Gastrocnemius medialis (tissue), 4 donors: ENCODE measurements at regions not wholly inside any gene's neighbourhood (a gene's known extent, or its start where the extent isn't known, plus 50 kb on each side); places are given as distances from the start of the nearest gene placed in this dataset.

Source experiments
- ATAC-seq, 2 donors: fragments of 150-250 bp; one replicate each; pipeline ENCODE4 v1.9.1; 2016
- DNase-seq, 2 donors: peaks; one replicate each; pipeline ENCODE4 v3.0.0-alpha.2; 2019
- H3K27ac ChIP-seq, 4 donors: fragments of 200-600 bp; sonication (generic); 1 replicate in 1 of 4; 2 replicates in 3 of 4; pipeline ENCODE4 v1.5.1; 2016 to 2018; ENCODE audit warnings: mild to moderate bottlenecking in 2 of 4, moderate library complexity in 1 of 4
- H3K27me3 ChIP-seq, 3 donors: fragments of 200-600 bp; sonication (generic) in 2 of 3; 1 replicate in 1 of 3; 2 replicates in 2 of 3; pipeline versions ENCODE4 v1.5.1 to v1.6.0; 2016 to 2019; ENCODE audit warnings: mild to moderate bottlenecking in 1 of 3, moderate library complexity in 1 of 3
- H3K36me3 ChIP-seq, 2 donors: fragments of 200-600 bp; sonication (generic) in 1 of 2; one replicate each; pipeline ENCODE4 v1.5.1; 2017 to 2018
- H3K4me1 ChIP-seq, 2 donors: fragments of 200-600 bp; sonication (generic) in 1 of 2; one replicate each; pipeline ENCODE4 v1.5.1; 2016 to 2017; ENCODE audit warnings: mild to moderate bottlenecking in 2 of 2
- H3K4me3 ChIP-seq, 4 donors: fragments of 200-600 bp; sonication (generic) in 3 of 4; 1 replicate in 1 of 4; 2 replicates in 3 of 4; pipeline ENCODE4 v1.5.1; 2016 to 2019; ENCODE audit warnings: mild to moderate bottlenecking in 2 of 4
- H3K9me3 ChIP-seq, 3 donors: fragments of 200-600 bp; sonication (generic) in 2 of 3; 1 replicate in 1 of 3; 2 replicates in 2 of 3; pipeline ENCODE4 v1.5.1; 2016 to 2019
- CTCF ChIP-seq, 5 experiments: fragments of 450-650 bp in 3 of 5; fragments of 200-600 bp in 2 of 5; sonication (generic) in 2 of 5; IDR thresholded peaks in 4 of 5; conservative IDR thresholded peaks in 1 of 5; 1 replicate in 4 of 5; 2 replicates in 1 of 5; pipeline ENCODE4 v1.5.1; 2016 to 2019; ENCODE audit warnings: antibody characterized with exemption in 5 of 5, mild to moderate bottlenecking in 3 of 5, moderate library complexity in 3 of 5
- POLR2A ChIP-seq, 2 donors: fragments of 450-650 bp; IDR thresholded peaks; one replicate each; pipeline ENCODE4 v1.6.1; 2017; ENCODE audit warnings: antibody characterized with exemption in 2 of 2, mild to moderate bottlenecking in 2 of 2, moderate library complexity in 2 of 2
- in situ Hi-C, 4 donors: fragments of 200-750 bp; cut with MboI; loops; one replicate each; pipeline versions ENCODE4 v1.15.0 to v1.8.0; 2017; ENCODE audit warnings: low sequenced_read_pairs in 4 of 4
- intact Hi-C: fragments of 100-400 bp; cut with DNase I; formaldehyde crosslinking; loops from one replicate; pipeline ENCODE4 v1.15.1; 2023; ENCODE audit warnings: low total_unique reads

- H3K27ac ChIP-seq = no peak overlapping the region
- in situ Hi-C loops = no loop called here
- H3K4me1 ChIP-seq = no peaks in the 10 kb centered on the region
- no peak overlapping the region for H3K4me3 ChIP-seq
- no peaks in the 10 kb centered on the region for H3K9me3 ChIP-seq
- no peaks in the 10 kb centered on the region for H3K27me3 ChIP-seq
- H3K36me3 ChIP-seq = no peaks in the 10 kb centered on the region
- DNase-seq (no peak), ATAC-seq (no peak)
- intact Hi-C loops = no loop called here
- no peak for TF ChIP-seq CTCF (IDR thresholded peaks at IDR 0.05 in 4 of 5, conservative IDR thresholded peaks at IDR 0.05 in 1 of 5)
- no peak for TF ChIP-seq POLR2A (IDR thresholded peaks at IDR 0.05)
Observed at GRCh38 chr2:133624551-133624950, 56.3 kb upstream of the NCKAP5 start.

- ATAC-seq = no peak
Observed at GRCh38 chr2:133627741-133628140, 59.5 kb upstream of the NCKAP5 start.

DNA sequence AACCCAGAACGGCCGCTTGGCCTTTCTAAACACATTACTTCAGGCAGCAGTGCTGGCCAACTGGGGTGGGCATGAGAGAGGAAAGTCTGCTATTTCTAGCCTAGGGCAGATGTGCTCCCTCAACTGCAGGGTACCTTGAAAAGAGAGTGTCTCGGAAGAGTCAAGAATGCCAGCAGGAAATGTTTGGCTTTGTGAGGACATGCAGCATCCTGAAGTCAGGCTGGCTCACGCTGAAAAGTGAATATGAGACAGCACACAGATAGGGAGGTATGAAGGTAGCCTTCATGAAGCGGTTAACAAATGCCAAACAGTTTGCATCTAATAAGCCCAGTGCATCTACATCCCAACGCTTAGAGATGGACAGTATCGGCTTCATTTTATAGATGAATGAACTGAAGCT is 65.0 kb upstream of the NCKAP5 start:
- Histone ChIP-seq H3K27ac (no peak overlapping the region), H3K9me3 (no peaks in the 10 kb centered on the region), H3K27me3 (no peaks in the 10 kb centered on the region), H3K4me1 (no peaks in the 10 kb centered on the region), H3K36me3 (no peaks in the 10 kb centered on the region), H3K4me3 (no peak overlapping the region)
- DNase-seq = no peak
- no peak for ATAC-seq
- in situ Hi-C loops = no loop called here
- intact Hi-C loops = no loop called here
- no peak for TF ChIP-seq POLR2A (IDR thresholded peaks at IDR 0.05)

More at GRCh38 chr2:133627741-133628140, 59.5 kb upstream of the NCKAP5 start:
- intact Hi-C loops = no loop called here
- H3K36me3 ChIP-seq = no peaks in the 10 kb centered on the region
- no peaks in the 10 kb centered on the region for H3K4me1 ChIP-seq
- H3K27ac ChIP-seq = no peak overlapping the region
- no peaks in the 10 kb centered on the region for H3K27me3 ChIP-seq
- DNase-seq = no peak
- in situ Hi-C loops = no loop called here
- H3K4me3 ChIP-seq = no peak overlapping the region
- no peaks in the 10 kb centered on the region for H3K9me3 ChIP-seq
- TF ChIP-seq CTCF (IDR thresholded peaks at IDR 0.05 in 4 of 5, conservative IDR thresholded peaks at IDR 0.05 in 1 of 5) (no peak), POLR2A (IDR thresholded peaks at IDR 0.05) (no peak)

DNA sequence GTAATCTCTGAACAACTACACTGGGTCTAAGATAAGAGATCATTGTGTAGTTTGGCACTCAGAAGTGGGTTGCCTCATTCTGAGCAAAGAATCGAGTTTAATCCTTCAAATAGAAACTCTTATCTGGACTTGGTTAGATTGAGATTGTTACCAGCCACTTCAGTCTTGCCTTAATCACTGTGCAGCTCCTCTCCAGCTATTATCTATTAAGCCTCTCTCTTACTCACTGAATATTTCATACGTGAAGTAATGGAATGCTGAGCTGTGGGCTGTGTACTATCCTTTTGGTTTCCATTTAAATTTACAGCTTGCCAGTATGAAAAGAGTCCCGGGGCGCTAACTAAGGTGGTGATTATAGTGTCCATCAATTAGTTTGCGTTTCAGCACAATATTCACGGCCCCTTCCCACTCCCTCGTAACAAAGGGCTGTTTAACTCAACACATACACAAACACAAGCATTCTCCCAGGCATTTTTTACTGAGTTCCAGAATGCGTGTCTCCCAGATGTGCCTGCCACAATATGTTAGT is 65.7 kb upstream of the NCKAP5 start:
- Histone ChIP-seq H3K4me3 (no peak overlapping the region), H3K27me3 (no peaks in the 10 kb centered on the region)
- TF ChIP-seq CTCF (IDR thresholded peaks at IDR 0.05 in 4 of 5, conservative IDR thresholded peaks at IDR 0.05 in 1 of 5) (no peak), POLR2A (IDR thresholded peaks at IDR 0.05) (no peak)

DNA sequence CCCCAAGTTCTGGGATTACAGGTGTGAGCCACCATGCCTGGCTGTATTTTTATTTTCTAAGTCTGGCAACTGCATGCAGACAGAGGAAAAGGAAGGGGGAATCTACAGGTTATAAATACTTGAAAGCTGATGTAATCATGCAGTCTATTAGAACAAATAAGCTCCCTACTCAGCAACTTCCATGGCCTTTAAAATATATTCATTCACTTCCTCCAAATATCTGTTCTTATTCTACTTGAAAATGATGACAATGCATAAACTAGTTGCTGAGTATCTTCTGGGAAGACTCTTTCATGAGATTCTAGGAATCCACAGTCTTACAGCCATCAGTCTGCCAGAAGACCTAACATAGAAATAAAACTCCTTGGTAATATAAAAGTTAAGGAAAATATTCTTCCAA is 66.9 kb upstream of the NCKAP5 start:
- ATAC-seq (no peak), DNase-seq (no peak)
- in situ Hi-C loops (no loop called here), intact Hi-C loops (no loop called here)
- H3K27ac ChIP-seq = no peak overlapping the region
- no peaks in the 10 kb centered on the region for H3K36me3 ChIP-seq
- no peaks in the 10 kb centered on the region for H3K27me3 ChIP-seq
- no peaks in the 10 kb centered on the region for H3K4me1 ChIP-seq
- H3K4me3 ChIP-seq = no peak overlapping the region
- TF ChIP-seq POLR2A (IDR thresholded peaks at IDR 0.05) (no peak), CTCF (IDR thresholded peaks at IDR 0.05 in 4 of 5, conservative IDR thresholded peaks at IDR 0.05 in 1 of 5) (no peak)
- H3K9me3 ChIP-seq = no peaks in the 10 kb centered on the region

More for the DNA sequence above, 65.7 kb upstream of the NCKAP5 start:
- ATAC-seq (no peak), DNase-seq (no peak)
- H3K27ac ChIP-seq = no peak overlapping the region
- in situ Hi-C loops = no loop called here
- no peaks in the 10 kb centered on the region for H3K36me3 ChIP-seq
- intact Hi-C loops = no loop called here
- no peaks in the 10 kb centered on the region for H3K9me3 ChIP-seq
- no peaks in the 10 kb centered on the region for H3K4me1 ChIP-seq
